MM.1S (cell line): ENCODE measurements at regions not wholly inside any gene's neighbourhood (a gene's known extent, or its start where the extent isn't known, plus 50 kb on each side); places are given as distances from the start of the nearest gene placed in this dataset.

ENCODE experiments used
- CTCF ChIP-seq: fragments of 300-600 bp; sonication (generic); IDR thresholded peaks from 2 replicates; pipeline ENCODE4 v1.5.1; 2016; ENCODE audit warnings: antibody characterized with exemption, low read length, mixed read lengths
- EZH2 ChIP-seq: fragments of 300-600 bp; sonication (generic); optimal IDR thresholded peaks from 2 replicates; pipeline ENCODE3; 2017; ENCODE audit warnings: low read depth, mild to moderate bottlenecking, antibody characterized with exemption, low read length, mixed read lengths
- EZH2phosphoT487 ChIP-seq: fragments of 300-600 bp; sonication (generic); IDR thresholded peaks from 2 replicates; pipeline ENCODE4 v1.6.1; 2018; ENCODE audit warnings: antibody characterized with exemption, low read length

GRCh38 chr20:6533351-6533750, 234.1 kb upstream of the BMP2 start:
- TF ChIP-seq CTCF (no peak), EZH2 (no peak), EZH2phosphoT487 (no peak)
